Sigmoid colon (tissue), 4 donors: ENCODE measurements at regions not wholly inside any gene's neighbourhood (a gene's known extent, or its start where the extent isn't known, plus 50 kb on each side); places are given as distances from the start of the nearest gene placed in this dataset.

Experiments used
- CTCF ChIP-seq, 4 experiments: fragments of 450-650 bp in 3 of 4; fragments of 200-600 bp in 1 of 4; IDR thresholded peaks; one replicate each; pipeline ENCODE4 v1.5.1; 2016 to 2019; ENCODE audit warnings: antibody characterized with exemption in 4 of 4, mild to moderate bottlenecking in 3 of 4, moderate library complexity in 2 of 4
- EP300 ChIP-seq, 4 donors: sonication (generic); formaldehyde crosslinking; IDR thresholded peaks; one replicate each; pipeline ENCODE4 v1.6.1; 2017; ENCODE audit warnings: antibody characterized with exemption in 4 of 4

- no peak for TF ChIP-seq CTCF (IDR thresholded peaks at IDR 0.05)
- TF ChIP-seq EP300 (IDR thresholded peaks at IDR 0.05) = no peak
Measured at GRCh38 chr1:55938861-55939260, 640.5 kb downstream of the PLPP3 start.
